A549 (cell line): ENCODE measurements at regions not wholly inside any gene's neighbourhood (a gene's known extent, or its start where the extent isn't known, plus 50 kb on each side); places are given as distances from the start of the nearest gene placed in this dataset.

Experiments used
- ATAC-seq, 2 experiments: fragments of 200-7000 bp in 1 of 2; fragments of >200 bp in 1 of 2; cut with Nextera tagmentation in 1 of 2; cut with Tn5 transposase in 1 of 2; 3 replicates each; pipeline versions ENCODE4 v1.8.0 to v1.9.1; 2018 to 2020; ENCODE audit warnings: mild to moderate bottlenecking in 1 of 2, moderate library complexity in 1 of 2
- CTCF ChIA-PET: fragments of 300-600 bp; sonication (Branson Sonifier 250); formaldehyde crosslinking; extraction: SDS; loops from one replicate; lab custom pipeline; 2021; ENCODE audit warnings: antibody characterized with exemption, inconsistent platforms; lab: Yijun Ruan, JAX
- POLR2A ChIA-PET: fragments of 350-600 bp; formaldehyde crosslinking; extraction: SDS; loops from one replicate; lab custom pipeline; 2021; ENCODE audit warnings: antibody characterized with exemption, inconsistent platforms; lab: Yijun Ruan, JAX
- DNase-seq, 2 experiments: peaks; one replicate each; pipeline versions ENCODE4 v3.0.0 to v3.0.0-alpha.2; 2011 to 2016; ENCODE audit warnings: low read depth in 1 of 2, low spot score in 1 of 2
- FAIRE-seq: peaks from 2 replicates; lab custom pipeline; 2011; peaks lifted over from hg19 to GRCh38; lab: Jason Lieb, UNC
- H3K27ac ChIP-seq, 2 experiments: fragments of >200 bp; sonication (Bioruptor Twin); formaldehyde crosslinking; 3 replicates each; pipeline ENCODE4 v1.5.1; 2016 to 2017
- H3K4me1 ChIP-seq: fragments of >200 bp; sonication (Bioruptor Twin); formaldehyde crosslinking; 3 replicates; pipeline ENCODE4 v1.6.1; 2016
- H3K4me2 ChIP-seq: fragments of >200 bp; sonication (Bioruptor Twin); formaldehyde crosslinking; 3 replicates; pipeline ENCODE4 v1.6.1; 2016
- H3K4me3 ChIP-seq: fragments of >200 bp; sonication (Bioruptor Twin); formaldehyde crosslinking; 3 replicates; pipeline ENCODE4 v1.5.1; 2016
- H3K9me3 ChIP-seq: fragments of >200 bp; sonication (Bioruptor Twin); formaldehyde crosslinking; 3 replicates; pipeline ENCODE4 v1.6.1; 2016
- BHLHE40 ChIP-seq: IDR thresholded peaks from 2 replicates; pipeline ENCODE4 v1.6.1; 2012; ENCODE audit warnings: low read depth, low read length, inconsistent platforms
- CHD4 ChIP-seq: fragments of 200-600 bp; sonication (generic); IDR thresholded peaks from 2 replicates; pipeline ENCODE4 v1.6.1; 2016; ENCODE audit warnings: antibody characterized with exemption, mild to moderate bottlenecking, borderline replicate concordance
- ESRRA ChIP-seq: fragments of 150-350 bp; IDR thresholded peaks from 2 replicates; pipeline ENCODE4 v1.6.1; 2014; ENCODE audit warnings: mild to moderate bottlenecking, low read length, borderline replicate concordance
- HDAC2 ChIP-seq: fragments of 200-600 bp; sonication (generic); IDR thresholded peaks from 2 replicates; pipeline ENCODE4 v1.6.1; 2016
- HEYL ChIP-seq: fragments of 250-450 bp; sonication (Bioruptor Pico); IDR thresholded peaks from 2 replicates; pipeline ENCODE4 v1.8.0; 2021; ENCODE audit warnings: mild to moderate bottlenecking, moderate library complexity
- HOXB5 ChIP-seq: fragments of 250-450 bp; sonication (Bioruptor Pico); IDR thresholded peaks from 2 replicates; pipeline ENCODE4 v1.5.0; 2020; ENCODE audit warnings: mild to moderate bottlenecking, moderate library complexity
- JUN ChIP-seq, 2 experiments: fragments of >200 bp; sonication (Bioruptor Twin); formaldehyde crosslinking; IDR thresholded peaks; 2 replicates in 1 of 2; 3 replicates in 1 of 2; pipeline ENCODE4 v1.6.1; 2016 to 2017
- JUNB ChIP-seq: fragments of >200 bp; sonication (Bioruptor Twin); formaldehyde crosslinking; IDR thresholded peaks from 2 replicates; pipeline ENCODE4 v1.6.1; 2016
- KDM5A ChIP-seq: fragments of 200-600 bp; sonication (generic); IDR thresholded peaks from 2 replicates; pipeline ENCODE4 v1.6.1; 2016; ENCODE audit warnings: antibody characterized with exemption, mild to moderate bottlenecking
- MAZ ChIP-seq: fragments of 150-350 bp; IDR thresholded peaks from 2 replicates; pipeline ENCODE4 v1.6.1; 2014; ENCODE audit warnings: antibody characterized with exemption, low read depth, low read length, borderline replicate concordance
- NPAS2 ChIP-seq: fragments of 250-450 bp; sonication (Bioruptor Pico); IDR thresholded peaks from 2 replicates; pipeline ENCODE4 v1.8.0; 2022; ENCODE audit warnings: mild to moderate bottlenecking, moderate library complexity, borderline replicate concordance
- POLR2A ChIP-seq: IDR thresholded peaks from 2 replicates; pipeline ENCODE4 v1.6.1; 2012; ENCODE audit warnings: mild to moderate bottlenecking, low read length
- POLR2AphosphoS2 ChIP-seq: conservative IDR thresholded peaks from 2 replicates; pipeline ENCODE4 v1.6.1; 2012; ENCODE audit warnings: low read length, improper control_type of control experiment, inconsistent platforms
- RARB ChIP-seq: fragments of 250-450 bp; sonication (Bioruptor Pico); IDR thresholded peaks from 2 replicates; pipeline ENCODE4 v1.8.0; 2021; ENCODE audit warnings: mild to moderate bottlenecking, moderate library complexity
- REST ChIP-seq: fragments of 200-600 bp; sonication (generic); IDR thresholded peaks from 2 replicates; pipeline ENCODE4 v1.6.1; 2016; ENCODE audit warnings: antibody characterized with exemption, mild to moderate bottlenecking, moderate library complexity
- RFX5 ChIP-seq: fragments of 450-650 bp; IDR thresholded peaks from 2 replicates; pipeline ENCODE4 v1.7.1; 2014; ENCODE audit warnings: antibody characterized with exemption, mild to moderate bottlenecking, moderate library complexity
- RNF2 ChIP-seq: fragments of 200-600 bp; sonication (generic); IDR thresholded peaks from 2 replicates; pipeline ENCODE4 v1.6.1; 2016; ENCODE audit warnings: low read depth, mild to moderate bottlenecking, antibody characterized with exemption, moderate library complexity, borderline replicate concordance
- SMC3 ChIP-seq: fragments of >200 bp; sonication (Bioruptor Twin); formaldehyde crosslinking; IDR thresholded peaks from 3 replicates; pipeline ENCODE4 v1.6.1; 2018; ENCODE audit warnings: inconsistent platforms
- TFCP2L1 ChIP-seq: fragments of 250-450 bp; sonication (Bioruptor Pico); IDR thresholded peaks from 2 replicates; pipeline ENCODE4 v1.5.0; 2021; ENCODE audit warnings: mild to moderate bottlenecking
- TP53 ChIP-seq: fragments of 250-450 bp; sonication (Bioruptor Pico); IDR thresholded peaks from 2 replicates; pipeline ENCODE4 v1.5.0; 2021; ENCODE audit warnings: mild to moderate bottlenecking, moderate library complexity
- ZFP36 ChIP-seq: fragments of 450-650 bp; IDR thresholded peaks from 2 replicates; pipeline ENCODE4 v1.6.1; 2014; ENCODE audit warnings: borderline replicate concordance; ENCODE audit not compliant: partially characterized antibody
- ZNF302 ChIP-seq: fragments of 250-450 bp; sonication (Bioruptor Pico); IDR thresholded peaks from 2 replicates; pipeline ENCODE4 v1.9.0; 2021; ENCODE audit warnings: inconsistent platforms, mild to moderate bottlenecking, moderate library complexity
- WGBS: methylation state at CpG from one replicate; pipeline ENCODE4 v1.1.6; 2017; ENCODE audit errors: missing lambda C conversion rate; 5-methylcytosine and 5-hydroxymethylcytosine counted together
- TF ChIP-seq, protein P1 (sequence below): IDR thresholded peaks from 2 replicates; pipeline ENCODE4 v1.6.1; 2012

DNA sequence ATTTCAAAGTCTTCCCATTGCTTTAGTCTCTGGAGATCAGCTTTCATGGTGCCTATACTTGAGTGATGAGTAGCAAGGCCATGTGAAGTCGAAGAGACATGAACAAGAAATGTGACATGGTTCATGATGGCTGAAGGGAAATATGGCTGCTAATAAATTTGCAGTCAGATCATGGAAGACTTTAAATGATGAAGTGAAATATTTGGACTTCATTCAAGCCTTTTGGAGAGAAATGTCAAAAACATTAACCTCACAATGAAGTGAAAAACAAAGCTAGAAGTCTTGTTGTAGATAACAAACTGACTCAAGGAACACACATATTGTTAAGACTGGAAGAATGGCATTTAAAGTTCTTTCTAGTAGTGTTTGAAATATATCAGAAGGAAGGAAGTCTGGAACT is 120.3 kb upstream of the CCDC54 start (continued):
- TF ChIP-seq ZNF302 (CRISPR knock-in tag), result no peak
- no peak for TF ChIP-seq ZFP36
- TF ChIP-seq HEYL, result no peak

GRCh38 chr3:107258300-107258699 is 118.9 kb upstream of the CCDC54 start:
- no peak overlapping the region for H3K4me2 ChIP-seq

GRCh38 chr3:107260207-107260606 is 117.0 kb upstream of the CCDC54 start:
- TF ChIP-seq NPAS2 (CRISPR knock-in tag), result no peak
- TF ChIP-seq, protein P1, sequence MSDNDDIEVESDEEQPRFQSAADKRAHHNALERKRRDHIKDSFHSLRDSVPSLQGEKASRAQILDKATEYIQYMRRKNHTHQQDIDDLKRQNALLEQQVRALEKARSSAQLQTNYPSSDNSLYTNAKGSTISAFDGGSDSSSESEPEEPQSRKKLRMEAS, result no peak
- no peak for TF ChIP-seq HOXB5
- no peak for TF ChIP-seq TFCP2L1
- TF ChIP-seq RNF2, result no peak
- TF ChIP-seq RFX5, result no peak
- no peak for TF ChIP-seq ESRRA
- WGBS, result 59% methylated on average over 1 of the region's 1 CpG
- Histone ChIP-seq H3K4me1 (no peaks in the 10 kb centered on the region), H3K27ac (no peak overlapping the region), H3K9me3 (no peaks in the 10 kb centered on the region), H3K4me3 (no peak overlapping the region), H3K4me2 (no peak overlapping the region)
- no peak for ATAC-seq
- CTCF ChIA-PET, result interaction anchor here (0.6 to 2.7 kb wide), 6 partner anchors 9 to 169 kb away, joined by 3 to 13 read pairs (median 5); no protein-coding TSS in a partner anchor
- no peak for DNase-seq
- POLR2A ChIA-PET, result no interaction called here
- no peak for FAIRE-seq

More at GRCh38 chr3:107258300-107258699, 118.9 kb upstream of the CCDC54 start:
- Histone ChIP-seq H3K27ac (no peak overlapping the region), H3K9me3 (no peaks in the 10 kb centered on the region), H3K4me3 (no peak overlapping the region), H3K4me1 (no peaks in the 10 kb centered on the region)
- TF ChIP-seq MAZ, result no peak
- TF ChIP-seq BHLHE40, result no peak
- no peak for TF ChIP-seq POLR2AphosphoS2
- no peak for TF ChIP-seq ESRRA
- no peak for TF ChIP-seq JUN (IDR thresholded peaks at IDR 0.05)
- TF ChIP-seq HDAC2, result no peak
- no peak for TF ChIP-seq RARB (CRISPR knock-in tag)
- no peak for TF ChIP-seq REST
- no peak for TF ChIP-seq TP53 (CRISPR knock-in tag)
- TF ChIP-seq JUNB, result no peak
- TF ChIP-seq POLR2A, result no peak
- TF ChIP-seq, protein P1, result no peak
- TF ChIP-seq RFX5, result no peak
- no peak for TF ChIP-seq SMC3
- TF ChIP-seq KDM5A, result no peak
- TF ChIP-seq CHD4, result no peak
- WGBS, result 81% methylated on average over 1 of the region's 1 CpG
- CTCF ChIA-PET, result interaction anchor here (1.6 to 2.4 kb wide), 4 partner anchors 11 to 172 kb away, joined by 3 to 13 read pairs (median 6); no protein-coding TSS in a partner anchor
- DNase-seq, result no peak
- no peak for FAIRE-seq
- POLR2A ChIA-PET, result no interaction called here
- ATAC-seq, result no peak
